HG02970 (cell line): ENCODE measurements at regions not wholly inside any gene's neighbourhood (a gene's known extent, or its start where the extent isn't known, plus 50 kb on each side); places are given as distances from the start of the nearest gene placed in this dataset.
"Not testable (repeated sequence)": the region's sequence is repeated elsewhere in the genome, so short reads cannot be mapped to it uniquely, and the experiment has no call there.

Source experiments
- ATAC-seq: cut with Tn5 transposase; IDR thresholded peaks from one replicate; pipeline ENCODE4 v1.9.1; 2021; ENCODE audit warnings: mild to moderate bottlenecking, moderate library complexity, moderate number of reproducible peaks; ENCODE audit not compliant: unreplicated experiment, low FRiP score

- not testable (repeated sequence) for ATAC-seq
Observed at GRCh38 chr2:166744117-166744516, 144.2 kb upstream of the XIRP2 start.

- ATAC-seq: not testable (repeated sequence)
Observed at GRCh38 chr2:166743482-166743881, 144.8 kb upstream of the XIRP2 start.

GRCh38 chr2:166727095-166727494 is 161.2 kb upstream of the XIRP2 start:
- ATAC-seq: peak; percentile 99

GRCh38 chr2:166725927-166726924 is 162.1 kb upstream of the XIRP2 start:
- no peak for ATAC-seq

GRCh38 chr2:166716968-166717367 is 171.3 kb upstream of the XIRP2 start:
- no peak for ATAC-seq

GRCh38 chr2:166700079-166700478 is 188.2 kb upstream of the XIRP2 start:
- no peak for ATAC-seq

GRCh38 chr2:166695154-166695553 is 193.1 kb upstream of the XIRP2 start:
- no peak for ATAC-seq

GRCh38 chr2:166686057-166686456 is 192.0 kb upstream of the SCN7A start:
- ATAC-seq: not testable (repeated sequence)

- no peak for ATAC-seq
Observed at GRCh38 chr2:166677996-166678395, 183.9 kb upstream of the SCN7A start.

GRCh38 chr2:166676716-166677115 is 182.7 kb upstream of the SCN7A start:
- no peak for ATAC-seq

GRCh38 chr2:166675553-166675952 is 181.5 kb upstream of the SCN7A start:
- ATAC-seq: no peak

- ATAC-seq: no peak
Observed at GRCh38 chr2:166673986-166674385, 179.9 kb upstream of the SCN7A start.

GRCh38 chr2:166671801-166672200 is 177.8 kb upstream of the SCN7A start:
- ATAC-seq: no peak

- no peak for ATAC-seq
Observed at GRCh38 chr2:166671235-166671634, 177.2 kb upstream of the SCN7A start.

- no peak for ATAC-seq
Observed at GRCh38 chr2:166665991-166666940, 172.2 kb upstream of the SCN7A start.

GRCh38 chr2:166661824-166662223 is 167.8 kb upstream of the SCN7A start:
- no peak for ATAC-seq

GRCh38 chr2:166661391-166661790 is 167.3 kb upstream of the SCN7A start:
- ATAC-seq: no peak

GRCh38 chr2:166658901-166659300 is 164.9 kb upstream of the SCN7A start:
- ATAC-seq: no peak

- ATAC-seq: no peak
Observed at GRCh38 chr2:166653185-166653813, 159.2 kb upstream of the SCN7A start.

- no peak for ATAC-seq
Observed at GRCh38 chr2:166651991-166652390, 157.9 kb upstream of the SCN7A start.
